ENCODE measurements at regions not wholly inside any gene's neighbourhood (a gene's known extent, or its start where the extent isn't known, plus 50 kb on each side); places are given as distances from the start of the nearest gene placed in this dataset.
"Not testable (repeated sequence)": the region's sequence is repeated elsewhere in the genome, so short reads cannot be mapped to it uniquely, and the experiment has no call there.

DNA sequence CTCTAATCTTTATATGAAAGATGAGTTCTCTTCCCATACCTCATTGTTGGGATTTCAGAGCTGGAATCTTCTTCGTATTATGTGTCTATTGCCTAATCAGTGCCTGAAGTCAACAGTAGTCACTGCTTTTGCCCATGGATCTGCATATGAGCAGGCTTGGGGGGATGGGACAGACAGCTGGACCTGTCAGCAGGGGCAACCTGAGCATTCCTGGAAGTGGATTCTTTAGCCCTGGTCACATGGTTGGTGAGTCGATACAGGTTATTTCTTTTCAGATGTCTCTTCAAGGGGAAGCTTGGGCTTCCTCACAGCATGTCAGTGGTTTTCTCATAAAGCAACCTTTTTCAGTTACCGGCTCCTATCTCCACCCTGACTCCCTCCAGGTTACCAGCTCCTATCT is 97.3 kb upstream of the RBM19 start:
- Histone ChIP-seq H3K4me3 (ENCODE audit: low read depth, low read length, poor library complexity, severe bottlenecking) (no peak overlapping the region), H3K27ac (ENCODE audit: low read depth, low read length, poor library complexity, severe bottlenecking) (no peak overlapping the region), H3K4me2 (ENCODE audit: low read length) (no peak overlapping the region), H3K79me2 (ENCODE audit: insufficient read depth, low read depth, low read length) (no peaks in the 10 kb centered on the region), H3K4me1 (ENCODE audit: insufficient read depth, low read length, poor library complexity, severe bottlenecking) (no peaks in the 10 kb centered on the region), H4K20me1 (ENCODE audit: insufficient read depth, low read length) (no peaks in the 10 kb centered on the region), H2AFZ (ENCODE audit: low read length) (no peak overlapping the region), H3K9me3 (ENCODE audit: low read length) (no peaks in the 10 kb centered on the region), H3K9me2 (ENCODE audit: insufficient read depth, low read length) (no peaks in the 10 kb centered on the region), H3K36me3 (ENCODE audit: insufficient read depth, low read length) (no peaks in the 10 kb centered on the region)
- ChIA-PET POLR2A (interaction anchor here (0.6 kb wide), 1 partner anchor 146 kb away, joined by 3 read pairs; no protein-coding TSS in a partner anchor), CTCF (ENCODE audit: unreplicated experiment) (no interaction called here)
- DNase-seq (ENCODE audit: low spot score): no peak
- no peak for TF ChIP-seq EZH2phosphoT487 (IDR thresholded peaks at IDR 0.05; ENCODE audit: borderline replicate concordance, low read depth, low read length)
- TF ChIP-seq, protein P1, sequence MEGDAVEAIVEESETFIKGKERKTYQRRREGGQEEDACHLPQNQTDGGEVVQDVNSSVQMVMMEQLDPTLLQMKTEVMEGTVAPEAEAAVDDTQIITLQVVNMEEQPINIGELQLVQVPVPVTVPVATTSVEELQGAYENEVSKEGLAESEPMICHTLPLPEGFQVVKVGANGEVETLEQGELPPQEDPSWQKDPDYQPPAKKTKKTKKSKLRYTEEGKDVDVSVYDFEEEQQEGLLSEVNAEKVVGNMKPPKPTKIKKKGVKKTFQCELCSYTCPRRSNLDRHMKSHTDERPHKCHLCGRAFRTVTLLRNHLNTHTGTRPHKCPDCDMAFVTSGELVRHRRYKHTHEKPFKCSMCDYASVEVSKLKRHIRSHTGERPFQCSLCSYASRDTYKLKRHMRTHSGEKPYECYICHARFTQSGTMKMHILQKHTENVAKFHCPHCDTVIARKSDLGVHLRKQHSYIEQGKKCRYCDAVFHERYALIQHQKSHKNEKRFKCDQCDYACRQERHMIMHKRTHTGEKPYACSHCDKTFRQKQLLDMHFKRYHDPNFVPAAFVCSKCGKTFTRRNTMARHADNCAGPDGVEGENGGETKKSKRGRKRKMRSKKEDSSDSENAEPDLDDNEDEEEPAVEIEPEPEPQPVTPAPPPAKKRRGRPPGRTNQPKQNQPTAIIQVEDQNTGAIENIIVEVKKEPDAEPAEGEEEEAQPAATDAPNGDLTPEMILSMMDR (conservative IDR thresholded peaks at IDR 0.05; ENCODE audit: low read length): no peak
- no TSS peak for BruUV-seq (replicated peaks)
- intact Hi-C loops (cut with micrococcal nuclease; ENCODE audit: unreplicated experiment): no loop called here

DNA sequence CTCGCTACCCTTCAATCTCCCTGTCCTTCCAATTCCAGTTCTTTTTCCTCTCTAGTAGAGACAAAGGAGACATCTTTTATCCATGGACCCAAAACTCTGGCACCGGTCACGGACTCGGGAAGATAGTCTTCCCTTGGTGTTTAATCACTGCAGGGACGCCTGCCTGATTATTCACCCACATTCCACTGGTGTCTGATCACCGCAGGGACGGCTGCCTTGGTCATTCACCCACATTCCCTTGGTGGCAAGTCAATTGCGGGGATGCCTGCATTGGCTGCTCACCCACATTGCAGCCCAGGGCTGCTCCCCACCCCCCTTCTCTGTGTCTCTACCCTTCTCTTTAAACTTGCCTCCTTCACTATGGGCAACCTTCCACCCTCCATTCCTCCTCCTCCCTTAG is 90.2 kb upstream of the RBM19 start:
- intact Hi-C loops (cut with micrococcal nuclease; ENCODE audit: unreplicated experiment); BruUV-seq (replicated peaks); CTCF ChIA-PET (ENCODE audit: unreplicated experiment); H3K4me3 ChIP-seq (ENCODE audit: low read depth, low read length, poor library complexity, severe bottlenecking); DNase-seq (ENCODE audit: low spot score); H3K9me3 ChIP-seq (ENCODE audit: low read length); H2AFZ ChIP-seq (ENCODE audit: low read length); H3K36me3 ChIP-seq (ENCODE audit: insufficient read depth, low read length); H3K4me1 ChIP-seq (ENCODE audit: insufficient read depth, low read length, poor library complexity, severe bottlenecking); H3K27ac ChIP-seq (ENCODE audit: low read depth, low read length, poor library complexity, severe bottlenecking); H3K9me2 ChIP-seq (ENCODE audit: insufficient read depth, low read length); POLR2A ChIA-PET; H3K4me2 ChIP-seq (ENCODE audit: low read length); H4K20me1 ChIP-seq (ENCODE audit: insufficient read depth, low read length); H3K79me2 ChIP-seq (ENCODE audit: insufficient read depth, low read depth, low read length): not testable (repeated sequence)

DNA sequence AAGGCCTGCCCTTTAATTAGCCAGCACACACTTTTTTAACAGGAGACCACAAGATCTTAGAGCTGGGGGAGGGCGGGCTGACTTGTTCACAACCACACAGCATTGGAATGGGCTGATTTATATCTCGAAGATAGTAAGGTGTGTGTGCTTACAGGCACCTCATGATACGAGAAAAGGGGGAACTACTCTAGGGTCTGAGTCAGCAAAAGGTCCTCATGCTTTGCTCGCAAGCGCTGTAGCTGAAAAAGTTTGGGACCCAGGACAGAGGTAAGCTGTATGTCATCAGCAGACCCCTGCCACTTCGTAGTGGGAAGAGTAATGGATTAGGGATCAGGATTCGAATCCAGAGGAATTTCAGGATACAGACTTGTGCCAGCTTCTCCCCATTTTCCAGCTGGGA is 88.9 kb upstream of the RBM19 start:
- DNase-seq (ENCODE audit: low spot score): no peak
- Histone ChIP-seq H2AFZ (ENCODE audit: low read length) (no peak overlapping the region), H3K9me3 (ENCODE audit: low read length) (no peaks in the 10 kb centered on the region), H3K27ac (ENCODE audit: low read depth, low read length, poor library complexity, severe bottlenecking) (no peak overlapping the region), H3K4me3 (ENCODE audit: low read depth, low read length, poor library complexity, severe bottlenecking) (no peak overlapping the region), H3K36me3 (ENCODE audit: insufficient read depth, low read length) (no peaks in the 10 kb centered on the region), H3K9me2 (ENCODE audit: insufficient read depth, low read length) (no peaks in the 10 kb centered on the region), H3K79me2 (ENCODE audit: insufficient read depth, low read depth, low read length) (no peaks in the 10 kb centered on the region), H4K20me1 (ENCODE audit: insufficient read depth, low read length) (no peaks in the 10 kb centered on the region), H3K4me2 (ENCODE audit: low read length) (no peak overlapping the region), H3K4me1 (ENCODE audit: insufficient read depth, low read length, poor library complexity, severe bottlenecking) (no peaks in the 10 kb centered on the region)
- CTCF ChIA-PET (ENCODE audit: unreplicated experiment): no interaction called here
- TF ChIP-seq, protein P1 (conservative IDR thresholded peaks at IDR 0.05; ENCODE audit: low read length): no peak
- no peak for TF ChIP-seq EZH2phosphoT487 (IDR thresholded peaks at IDR 0.05; ENCODE audit: borderline replicate concordance, low read depth, low read length)
- POLR2A ChIA-PET: no interaction called here
- no TSS peak for BruUV-seq (replicated peaks)
- intact Hi-C loops (cut with micrococcal nuclease; ENCODE audit: unreplicated experiment): no loop called here

Measured in OCI-LY7 (cell line).